Fibroblast of the aortic adventitia (primary cell): ENCODE measurements at regions not wholly inside any gene's neighbourhood (a gene's known extent, or its start where the extent isn't known, plus 50 kb on each side); places are given as distances from the start of the nearest gene placed in this dataset.

Experiments used
- DNase-seq: peaks from one replicate; pipeline ENCODE4 v3.0.0-alpha.2; 2010; ENCODE audit warnings: low read depth
- H3K4me3 ChIP-seq: 2 replicates; pipeline ENCODE4 v1.5.1; 2011; ENCODE audit warnings: low read depth, mild to moderate bottlenecking, control low read depth, low read length, moderate library complexity
- TF ChIP-seq, protein P1 (sequence below): IDR thresholded peaks from 2 replicates; pipeline ENCODE4 v1.5.1; 2011; ENCODE audit warnings: mild to moderate bottlenecking, low read length, control low read depth, inconsistent platforms; ENCODE audit not compliant: insufficient read depth

DNA sequence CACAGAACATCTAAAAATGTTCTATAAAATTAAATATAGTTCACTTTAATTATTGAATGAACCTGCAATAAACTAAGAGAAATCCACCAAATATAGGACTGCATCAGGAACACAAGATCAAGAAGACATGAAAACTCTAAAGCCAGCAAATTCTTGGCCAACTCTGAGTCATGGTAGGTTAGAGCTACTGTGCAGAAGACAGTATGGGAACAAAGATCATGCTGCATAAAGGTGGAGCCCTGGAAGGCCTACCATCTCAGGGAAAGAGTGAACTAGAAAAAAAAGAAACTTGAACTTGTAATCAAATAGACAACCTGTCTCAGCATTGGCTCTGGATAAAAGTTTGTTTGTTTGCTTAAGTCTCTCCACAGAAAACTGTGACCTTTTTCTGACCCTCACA is 66.9 kb upstream of the CNOT2 start:
- DNase-seq, result no peak
- TF ChIP-seq, protein P1, sequence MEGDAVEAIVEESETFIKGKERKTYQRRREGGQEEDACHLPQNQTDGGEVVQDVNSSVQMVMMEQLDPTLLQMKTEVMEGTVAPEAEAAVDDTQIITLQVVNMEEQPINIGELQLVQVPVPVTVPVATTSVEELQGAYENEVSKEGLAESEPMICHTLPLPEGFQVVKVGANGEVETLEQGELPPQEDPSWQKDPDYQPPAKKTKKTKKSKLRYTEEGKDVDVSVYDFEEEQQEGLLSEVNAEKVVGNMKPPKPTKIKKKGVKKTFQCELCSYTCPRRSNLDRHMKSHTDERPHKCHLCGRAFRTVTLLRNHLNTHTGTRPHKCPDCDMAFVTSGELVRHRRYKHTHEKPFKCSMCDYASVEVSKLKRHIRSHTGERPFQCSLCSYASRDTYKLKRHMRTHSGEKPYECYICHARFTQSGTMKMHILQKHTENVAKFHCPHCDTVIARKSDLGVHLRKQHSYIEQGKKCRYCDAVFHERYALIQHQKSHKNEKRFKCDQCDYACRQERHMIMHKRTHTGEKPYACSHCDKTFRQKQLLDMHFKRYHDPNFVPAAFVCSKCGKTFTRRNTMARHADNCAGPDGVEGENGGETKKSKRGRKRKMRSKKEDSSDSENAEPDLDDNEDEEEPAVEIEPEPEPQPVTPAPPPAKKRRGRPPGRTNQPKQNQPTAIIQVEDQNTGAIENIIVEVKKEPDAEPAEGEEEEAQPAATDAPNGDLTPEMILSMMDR, result no peak
- no peak overlapping the region for H3K4me3 ChIP-seq

DNA sequence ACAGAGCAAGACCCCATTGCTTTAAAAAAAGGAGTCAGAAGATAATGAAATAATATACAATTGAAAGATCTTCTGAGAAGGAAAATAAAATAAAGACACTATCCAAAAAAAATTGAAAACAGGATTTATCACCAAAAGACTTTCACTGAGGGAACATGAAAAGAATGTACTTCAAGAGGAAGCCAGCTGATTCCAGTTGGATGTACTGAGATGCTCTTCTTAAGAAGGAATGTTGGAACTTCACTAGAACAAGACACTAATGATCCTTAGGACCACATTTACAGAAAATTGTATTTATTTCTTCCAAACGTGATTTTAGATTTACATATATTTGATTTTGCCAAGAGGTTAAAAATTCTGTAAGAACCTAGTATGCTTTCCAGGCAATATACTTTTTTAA is 65.6 kb upstream of the CNOT2 start:
- TF ChIP-seq, protein P1, result no peak
- DNase-seq, result peak; percentile 3
- no peak overlapping the region for H3K4me3 ChIP-seq

DNA sequence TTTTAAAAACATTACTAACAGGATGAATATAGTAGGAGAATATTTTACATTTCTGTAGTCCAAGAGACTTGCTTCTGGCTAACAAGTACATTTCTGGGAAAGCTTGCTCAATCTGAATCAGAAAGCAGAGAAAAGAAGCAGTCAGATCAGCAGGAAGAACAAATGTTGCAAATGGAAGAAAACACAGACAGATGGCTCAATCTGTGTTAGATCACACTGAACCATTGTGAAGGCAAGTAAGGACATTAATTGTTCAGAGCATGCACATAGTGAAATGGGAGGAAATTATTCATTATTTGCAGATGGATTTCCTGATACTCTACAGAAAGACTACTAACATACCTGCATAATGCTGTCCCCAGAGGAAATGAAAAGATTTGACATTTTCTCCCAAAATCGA is 65.2 kb upstream of the CNOT2 start:
- TF ChIP-seq, protein P1, result no peak
- peak; percentile 43 for DNase-seq
- no peak overlapping the region for H3K4me3 ChIP-seq

DNA sequence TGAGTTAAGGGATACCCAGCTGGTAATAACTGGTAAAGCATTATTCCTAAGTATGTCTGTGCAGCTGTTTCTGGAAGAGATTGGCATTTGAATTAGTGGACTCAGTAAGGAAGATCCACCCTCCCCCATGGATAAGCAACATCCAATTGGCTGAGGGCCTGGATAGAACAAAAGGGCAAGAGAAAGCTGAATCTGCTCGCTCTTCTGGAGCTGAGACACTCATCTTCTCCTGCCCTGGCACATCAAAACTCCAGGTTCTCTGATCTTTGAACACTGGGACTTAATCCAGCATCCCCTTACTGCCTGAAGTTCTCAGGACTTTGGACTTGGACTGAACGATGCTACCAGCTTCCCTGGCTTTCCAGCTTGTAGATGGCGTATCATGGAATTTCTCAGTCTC is 63.1 kb upstream of the CNOT2 start:
- DNase-seq, result no peak
- H3K4me3 ChIP-seq, result no peak overlapping the region
- TF ChIP-seq, protein P1, result no peak

DNA sequence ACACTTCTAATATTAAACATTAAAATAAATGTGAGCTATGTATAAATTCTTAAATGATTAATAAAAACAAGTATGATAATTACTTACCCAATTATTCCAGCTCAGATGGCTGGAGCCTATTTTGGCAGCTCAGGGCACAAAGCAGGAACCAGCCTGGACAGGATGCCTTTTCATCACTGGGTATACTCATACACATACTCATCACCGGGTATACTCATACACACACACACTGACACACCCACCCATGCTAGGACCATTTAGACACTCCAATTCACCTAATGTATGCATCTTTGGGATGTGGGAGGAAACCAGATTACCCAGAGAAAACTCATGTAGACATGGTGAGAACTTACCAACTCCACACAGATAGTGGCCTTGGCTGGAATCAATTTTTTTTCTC is 57.9 kb upstream of the CNOT2 start:
- TF ChIP-seq, protein P1, result no peak
- H3K4me3 ChIP-seq, result no peak overlapping the region
- no peak for DNase-seq

DNA sequence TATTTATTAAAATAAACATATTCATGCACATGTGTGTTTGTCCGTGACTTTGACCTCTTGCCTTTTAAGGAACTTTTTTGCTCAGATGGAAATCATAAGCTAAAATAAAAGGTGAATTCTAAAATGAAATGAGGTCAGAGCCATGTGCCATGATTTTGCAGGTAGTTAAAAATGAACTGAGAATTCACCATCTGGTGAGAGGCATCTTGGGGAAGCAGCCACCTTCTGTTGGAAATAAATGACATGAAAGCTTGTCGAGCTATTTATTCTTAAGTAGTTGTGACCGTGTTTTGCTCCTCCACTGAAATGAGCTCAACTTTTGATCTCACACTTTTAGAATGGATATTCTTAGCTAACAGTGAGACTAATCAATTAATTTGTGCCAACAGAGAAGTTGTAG is 56.8 kb upstream of the CNOT2 start:
- TF ChIP-seq, protein P1, result no peak

DNA sequence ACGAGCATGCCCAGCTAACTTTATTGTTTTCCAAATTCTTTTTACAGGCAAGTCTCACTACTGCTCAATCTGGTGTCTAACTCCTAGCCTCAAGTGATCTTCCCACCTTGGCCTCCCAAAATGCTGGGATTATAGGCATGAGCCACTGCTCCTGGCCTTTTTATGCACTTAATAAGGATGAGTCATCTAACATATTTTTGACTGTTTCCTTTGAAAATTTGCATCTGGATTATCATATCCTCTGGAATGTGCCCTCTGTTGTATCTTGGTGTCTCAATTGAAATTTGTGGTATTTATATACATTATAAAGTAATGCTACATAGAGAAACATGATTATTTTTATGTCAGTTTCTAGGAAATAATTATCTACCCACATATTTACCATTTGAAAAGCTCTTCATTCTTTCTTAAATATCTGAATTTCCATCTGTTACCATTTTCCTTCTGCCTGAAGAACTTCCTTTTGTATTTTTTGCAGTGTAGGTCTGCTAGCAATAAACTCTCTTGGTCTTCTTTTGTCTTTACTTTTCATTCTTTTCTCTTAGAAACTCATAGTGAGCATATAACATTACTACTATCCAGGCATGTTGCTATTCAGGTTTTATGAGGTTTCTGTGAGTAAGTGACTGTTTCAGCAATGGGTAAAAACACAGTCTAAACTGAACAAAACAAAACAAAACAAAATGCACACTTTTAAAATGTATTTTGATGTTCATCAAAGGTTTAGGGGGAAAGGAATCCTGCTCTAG is 52.8 kb upstream of the CNOT2 start:
- no peak overlapping the region for H3K4me3 ChIP-seq
- DNase-seq, result peak; percentile 17
- TF ChIP-seq, protein P1, result no peak

More for the DNA sequence above, 56.8 kb upstream of the CNOT2 start:
- no peak overlapping the region for H3K4me3 ChIP-seq
- no peak for DNase-seq
